CD4-positive, alpha-beta T cell (primary cell): ENCODE measurements at regions not wholly inside any gene's neighbourhood (a gene's known extent, or its start where the extent isn't known, plus 50 kb on each side); places are given as distances from the start of the nearest gene placed in this dataset.

Experiments
- ATAC-seq: fragments of 200-7000 bp; cut with Tn5 transposase; one replicate; pipeline ENCODE4 v1.10.0; 2022; ENCODE audit warnings: mild to moderate bottlenecking; ENCODE audit not compliant: poor library complexity
- CTCF ChIA-PET: fragments of 350-600 bp; sonication (Branson Sonifier 250); formaldehyde crosslinking; loops from one replicate; lab custom pipeline; 2021; ENCODE audit warnings: antibody characterized with exemption, inconsistent platforms; lab: Charles Lee
- POLR2A ChIA-PET: fragments of 350-600 bp; sonication (Branson Sonifier 250); formaldehyde crosslinking; loops from one replicate; lab custom pipeline; 2021; ENCODE audit warnings: antibody characterized with exemption, inconsistent platforms; lab: Charles Lee
- DNase-seq, 14 experiments: peaks; one replicate each; pipeline ENCODE4 v3.0.0-alpha.2; 2013 to 2020; ENCODE audit warnings: mixed read lengths in 2 of 14
- H3K27ac ChIP-seq, 2 donors: one replicate each; pipeline versions ENCODE4 v1.5.1 to v1.7.0; 2013; ENCODE audit warnings: low read length in 2 of 2, low read depth in 1 of 2, mild to moderate bottlenecking in 1 of 2
- H3K27me3 ChIP-seq, 2 experiments: 1 replicate in 1 of 2; 2 replicates in 1 of 2; pipeline versions ENCODE4 v1.6.1 to v1.7.0; 2013; ENCODE audit warnings: low read length in 2 of 2, control low read depth in 1 of 2, mild to moderate bottlenecking in 1 of 2, moderate library complexity in 1 of 2; ENCODE audit not compliant: insufficient read depth in 2 of 2, control insufficient read depth in 1 of 2
- H3K36me3 ChIP-seq: one replicate; pipeline ENCODE4 v1.6.1; 2013; ENCODE audit warnings: low read length, control low read depth; ENCODE audit not compliant: insufficient read depth
- H3K4me1 ChIP-seq: one replicate; pipeline ENCODE4 v1.6.1; 2013; ENCODE audit warnings: low read length, control low read depth; ENCODE audit not compliant: insufficient read depth
- H3K4me3 ChIP-seq: one replicate; pipeline ENCODE4 v1.5.1; 2013; ENCODE audit warnings: mild to moderate bottlenecking, low read length, moderate library complexity
- H3K9me3 ChIP-seq, 2 experiments: 1 replicate in 1 of 2; 2 replicates in 1 of 2; pipeline versions ENCODE4 v1.6.1 to v1.7.0; 2013; ENCODE audit warnings: low read length in 2 of 2, mild to moderate bottlenecking in 2 of 2, control low read depth in 1 of 2, moderate library complexity in 1 of 2; ENCODE audit not compliant: control insufficient read depth in 1 of 2, insufficient read depth in 1 of 2
- H3K27ac Mint-ChIP-seq: one replicate; pipeline ENCODE4 v1.8.0; 2020; ENCODE audit warnings: mixed read lengths
- H3K27me3 Mint-ChIP-seq: one replicate; pipeline ENCODE4 v1.8.0; 2021; ENCODE audit warnings: mixed read lengths
- H3K36me3 Mint-ChIP-seq: one replicate; pipeline ENCODE4 v1.8.0; 2021; ENCODE audit warnings: low read depth, mixed read lengths
- H3K4me1 Mint-ChIP-seq: one replicate; pipeline ENCODE4 v1.8.0; 2021; ENCODE audit warnings: low read depth, mixed read lengths
- H3K4me3 Mint-ChIP-seq: one replicate; pipeline ENCODE4 v1.8.0; 2020; ENCODE audit warnings: mild to moderate bottlenecking, mixed read lengths
- H3K9me3 Mint-ChIP-seq: one replicate; pipeline ENCODE4 v1.8.0; 2020; ENCODE audit warnings: mixed read lengths
- CTCF ChIP-seq: fragments of 200-600 bp; IDR thresholded peaks from one replicate; pipeline ENCODE4 v1.8.0; 2022; ENCODE audit warnings: antibody characterized with exemption, mild to moderate bottlenecking
- intact Hi-C, 2 experiments: fragments of 100-400 bp; cut with DNase I in 1 of 2; cut with micrococcal nuclease in 1 of 2; formaldehyde crosslinking; loops; one replicate each; pipeline versions ENCODE4 v1.15.1 to v1.9.0; 2023 to 2025; cut with DNase I, micrococcal nuclease

DNA sequence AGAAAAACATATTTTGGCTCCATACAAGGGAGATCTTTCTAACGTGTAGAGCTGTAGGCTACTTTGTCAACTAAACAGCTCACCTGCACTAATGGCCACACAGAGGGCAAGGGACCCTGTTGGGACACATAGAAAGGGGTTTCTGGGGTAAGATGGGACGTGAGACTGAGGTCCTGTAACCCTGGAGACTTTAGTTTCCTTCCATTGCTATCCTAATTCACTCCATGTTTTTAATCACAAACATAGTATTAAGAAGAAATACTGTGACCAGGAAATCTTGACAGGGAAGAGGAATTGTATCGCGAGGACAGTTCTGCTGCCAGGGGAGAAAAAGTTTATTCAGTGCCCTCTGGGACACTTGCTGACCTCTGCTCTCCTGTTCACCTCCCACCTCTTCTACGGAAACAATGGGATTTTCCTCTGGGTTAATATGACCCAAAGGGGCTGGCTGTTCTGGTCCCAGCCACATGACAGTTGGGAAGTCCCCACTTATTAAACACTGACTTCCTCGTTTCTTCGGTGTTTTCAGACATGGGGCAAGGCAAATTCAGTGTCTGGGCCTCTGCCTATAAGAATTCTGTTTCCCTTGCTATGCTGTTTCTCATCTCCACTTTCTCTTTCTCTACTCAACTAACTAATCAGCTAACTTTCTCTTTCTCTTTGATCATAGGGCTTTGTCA is 106.9 kb upstream of the SEMA6A start:
- no peak overlapping the region for H3K4me3 Mint-ChIP-seq
- H3K27ac ChIP-seq: no peak overlapping the region
- H3K27me3 ChIP-seq: no peaks in the 10 kb centered on the region
- no peaks in the 10 kb centered on the region for H3K36me3 ChIP-seq
- H3K4me3 ChIP-seq: no peak overlapping the region
- no peaks in the 10 kb centered on the region for H3K36me3 Mint-ChIP-seq
- intact Hi-C loops: no loop called here
- H3K4me1 ChIP-seq: no peaks in the 10 kb centered on the region
- H3K27ac Mint-ChIP-seq: no peak overlapping the region
- H3K4me1 Mint-ChIP-seq: no peaks in the 10 kb centered on the region
- no peaks in the 10 kb centered on the region for H3K9me3 Mint-ChIP-seq
- peaks cover 2% of the 10 kb centered on the region for H3K27me3 Mint-ChIP-seq
- no peak for ATAC-seq
- ChIA-PET CTCF (no interaction called here), POLR2A (no interaction called here)
- no peak for TF ChIP-seq CTCF
- DNase-seq: no peak
- H3K9me3 ChIP-seq: no peaks in the 10 kb centered on the region

GRCh38 chr5:116675626-116675910 is 100.9 kb upstream of the SEMA6A start:
- Mint-ChIP-seq H3K4me3 (no peak overlapping the region), H3K9me3 (no peaks in the 10 kb centered on the region), H3K4me1 (no peaks in the 10 kb centered on the region), H3K27ac (no peak overlapping the region), H3K27me3 (peaks cover 12% of the 10 kb centered on the region), H3K36me3 (no peaks in the 10 kb centered on the region)
- Histone ChIP-seq H3K4me1 (no peaks in the 10 kb centered on the region), H3K27ac (no peak overlapping the region), H3K4me3 (no peak overlapping the region), H3K9me3 (no peaks in the 10 kb centered on the region), H3K27me3 (no peaks in the 10 kb centered on the region), H3K36me3 (no peaks in the 10 kb centered on the region)
- ATAC-seq (no peak), DNase-seq (no peak)
- no peak for TF ChIP-seq CTCF
- ChIA-PET CTCF (no interaction called here), POLR2A (no interaction called here)
- intact Hi-C loops: no loop called here

DNA sequence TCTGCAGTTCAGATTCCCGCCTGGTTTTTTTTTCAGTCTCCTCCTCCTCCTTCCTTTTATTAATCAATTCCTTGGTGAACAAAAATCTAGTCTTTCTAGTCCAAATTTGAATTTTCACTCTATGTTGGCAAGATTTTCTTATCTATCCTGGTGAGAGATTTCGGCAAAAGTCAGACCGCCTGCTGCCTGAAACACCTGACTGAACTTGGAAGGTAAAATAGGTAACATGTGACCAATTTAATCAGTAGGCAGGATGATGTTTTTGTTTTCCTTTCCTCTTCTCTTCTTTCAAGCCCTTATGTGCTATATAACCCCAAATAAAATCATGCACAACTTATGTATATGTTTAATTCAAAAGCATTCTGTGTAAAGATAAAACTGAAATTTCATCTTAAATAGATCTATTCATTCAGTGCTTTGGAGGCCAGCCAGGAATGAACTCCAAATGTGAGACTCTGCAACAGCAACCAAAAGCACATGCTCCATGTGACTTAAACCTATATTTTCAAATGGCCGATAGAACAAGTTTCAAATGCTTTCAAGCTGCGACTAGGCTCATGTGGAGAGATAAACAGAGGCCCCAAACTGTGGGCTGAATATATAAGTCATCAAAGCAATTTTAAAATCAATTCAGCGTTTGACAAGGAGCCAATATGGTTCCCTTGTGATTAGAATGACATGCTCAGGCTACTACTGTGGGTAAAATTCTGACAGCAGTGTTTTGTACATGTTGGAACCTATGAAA is 100.4 kb upstream of the SEMA6A start:
- no peak for DNase-seq
- Histone ChIP-seq H3K36me3 (no peaks in the 10 kb centered on the region), H3K27ac (no peak overlapping the region), H3K27me3 (no peaks in the 10 kb centered on the region), H3K4me1 (no peaks in the 10 kb centered on the region), H3K9me3 (no peaks in the 10 kb centered on the region), H3K4me3 (no peak overlapping the region)
- Mint-ChIP-seq H3K36me3 (no peaks in the 10 kb centered on the region), H3K27ac (no peak overlapping the region), H3K4me1 (no peaks in the 10 kb centered on the region), H3K4me3 (no peak overlapping the region), H3K9me3 (no peaks in the 10 kb centered on the region), H3K27me3 (peaks cover 12% of the 10 kb centered on the region)
- ATAC-seq: no peak
- intact Hi-C loops: no loop called here
- TF ChIP-seq CTCF: no peak
- ChIA-PET CTCF (no interaction called here), POLR2A (no interaction called here)
